ENCODE measurements at regions not wholly inside any gene's neighbourhood (a gene's known extent, or its start where the extent isn't known, plus 50 kb on each side); places are given as distances from the start of the nearest gene placed in this dataset.

- Histone ChIP-seq H3K9me2 (replicated peaks; ENCODE audit: insufficient read depth, low read length) (no peaks in the 10 kb centered on the region), H2AFZ (ENCODE audit: low read length) (no peak overlapping the region), H3K4me1 (ENCODE audit: low read length) (no peaks in the 10 kb centered on the region), H3K36me3 (replicated peaks; ENCODE audit: insufficient read depth, low read length) (no peaks in the 10 kb centered on the region), H3K4me3 (ENCODE audit: low read length) (no peak overlapping the region), H3K27me3 (replicated peaks; ENCODE audit: insufficient read depth, low read length) (no peaks in the 10 kb centered on the region), H4K20me1 (ENCODE audit: insufficient read depth, low read length) (no peaks in the 10 kb centered on the region), H3K9me3 (replicated peaks; ENCODE audit: insufficient read depth, low read length) (no peaks in the 10 kb centered on the region), H3F3A (ENCODE audit: insufficient read depth, low read length) (no peaks in the 10 kb centered on the region), H3K27ac (ENCODE audit: low read length) (no peak overlapping the region), H3K9ac (ENCODE audit: low read length) (no peak overlapping the region), H3K4me2 (ENCODE audit: low read depth, low read length) (no peak overlapping the region), H3K79me2 (ENCODE audit: low read length) (no peaks in the 10 kb centered on the region)
- TF ChIP-seq CTCF (IDR thresholded peaks at IDR 0.05; ENCODE audit: low read length), result no peak
- TF ChIP-seq EZH2 (optimal IDR thresholded peaks at IDR 0.05; ENCODE audit: low read depth, low read length), result no peak
- TF ChIP-seq EZH2phosphoT487 (IDR thresholded peaks at IDR 0.05; ENCODE audit: low read length), result no peak
- no peak for DNase-seq
These were observed 204.7 kb upstream of the GOT2 start for GRCh38 chr16:58938811-58939210.

GRCh38 chr16:58937661-58938060 lies 203.5 kb upstream of the GOT2 start:
- Histone ChIP-seq H3K4me1 (ENCODE audit: low read length) (no peaks in the 10 kb centered on the region), H3K4me3 (ENCODE audit: low read length) (no peak overlapping the region), H3K9me2 (replicated peaks; ENCODE audit: insufficient read depth, low read length) (no peaks in the 10 kb centered on the region), H3K9ac (ENCODE audit: low read length) (no peak overlapping the region), H3K4me2 (ENCODE audit: low read depth, low read length) (no peak overlapping the region), H3K36me3 (replicated peaks; ENCODE audit: insufficient read depth, low read length) (no peaks in the 10 kb centered on the region), H3F3A (ENCODE audit: insufficient read depth, low read length) (no peaks in the 10 kb centered on the region), H2AFZ (ENCODE audit: low read length) (no peak overlapping the region), H4K20me1 (ENCODE audit: insufficient read depth, low read length) (no peaks in the 10 kb centered on the region), H3K9me3 (replicated peaks; ENCODE audit: insufficient read depth, low read length) (no peaks in the 10 kb centered on the region), H3K27ac (ENCODE audit: low read length) (no peak overlapping the region), H3K79me2 (ENCODE audit: low read length) (no peaks in the 10 kb centered on the region), H3K27me3 (replicated peaks; ENCODE audit: insufficient read depth, low read length) (no peaks in the 10 kb centered on the region)
- TF ChIP-seq EZH2 (optimal IDR thresholded peaks at IDR 0.05; ENCODE audit: low read depth, low read length), result no peak
- no peak for TF ChIP-seq EZH2phosphoT487 (IDR thresholded peaks at IDR 0.05; ENCODE audit: low read length)
- no peak for TF ChIP-seq CTCF (IDR thresholded peaks at IDR 0.05; ENCODE audit: low read length)
- DNase-seq, result no peak

- TF ChIP-seq EZH2phosphoT487 (IDR thresholded peaks at IDR 0.05; ENCODE audit: low read length) (no peak), EZH2 (optimal IDR thresholded peaks at IDR 0.05; ENCODE audit: low read depth, low read length) (no peak), CTCF (IDR thresholded peaks at IDR 0.05; ENCODE audit: low read length) (no peak)
- H3K4me2 ChIP-seq (ENCODE audit: low read depth, low read length), result no peak overlapping the region
- no peaks in the 10 kb centered on the region for H3K36me3 ChIP-seq (replicated peaks; ENCODE audit: insufficient read depth, low read length)
- H3K9ac ChIP-seq (ENCODE audit: low read length), result no peak overlapping the region
- no peak for DNase-seq
- H3F3A ChIP-seq (ENCODE audit: insufficient read depth, low read length), result no peaks in the 10 kb centered on the region
- no peak overlapping the region for H3K27ac ChIP-seq (ENCODE audit: low read length)
- H3K27me3 ChIP-seq (replicated peaks; ENCODE audit: insufficient read depth, low read length), result no peaks in the 10 kb centered on the region
- no peak overlapping the region for H3K4me3 ChIP-seq (ENCODE audit: low read length)
- H3K4me1 ChIP-seq (ENCODE audit: low read length), result no peaks in the 10 kb centered on the region
- no peaks in the 10 kb centered on the region for H4K20me1 ChIP-seq (ENCODE audit: insufficient read depth, low read length)
- H3K9me2 ChIP-seq (replicated peaks; ENCODE audit: insufficient read depth, low read length), result no peaks in the 10 kb centered on the region
- no peak overlapping the region for H2AFZ ChIP-seq (ENCODE audit: low read length)
- no peaks in the 10 kb centered on the region for H3K79me2 ChIP-seq (ENCODE audit: low read length)
- H3K9me3 ChIP-seq (replicated peaks; ENCODE audit: insufficient read depth, low read length), result no peaks in the 10 kb centered on the region
These were observed 199.1 kb upstream of the GOT2 start for GRCh38 chr16:58933186-58933585.
